PC-9 (cell line): ENCODE measurements at regions not wholly inside any gene's neighbourhood (a gene's known extent, or its start where the extent isn't known, plus 50 kb on each side); places are given as distances from the start of the nearest gene placed in this dataset.

Source experiments
- BruUV-seq: library from RNA; stranded (reverse); fragments of 400-500 nt; replicated peaks from 2 replicates; lab custom pipeline; 2021; lab: Mats Ljungman, UMichigan
- CTCF ChIA-PET: fragments of 300-600 bp; sonication (Branson Sonifier 250); formaldehyde crosslinking; loops from one replicate; lab custom pipeline; 2022; ENCODE audit warnings: antibody characterized with exemption; lab: Charles Lee
- POLR2A ChIA-PET: fragments of 300-600 bp; sonication (Branson Sonifier 250); formaldehyde crosslinking; loops from one replicate; lab custom pipeline; 2022; ENCODE audit warnings: antibody characterized with exemption; ENCODE audit not compliant: unreplicated experiment; lab: Charles Lee
- DNase-seq, 2 experiments: peaks; one replicate each; pipeline versions ENCODE4 v3.0.0 to v3.0.0-alpha.2; 2015 to 2022; ENCODE audit warnings: mixed read lengths in 1 of 2
- H2AFZ ChIP-seq: fragments of 200-600 bp; sonication (generic); 2 replicates; pipeline ENCODE4 v1.8.1; 2017; ENCODE audit warnings: antibody characterized with exemption
- H3F3A ChIP-seq: fragments of 200-600 bp; sonication (generic); 2 replicates; pipeline ENCODE4 v1.8.1; 2017; ENCODE audit warnings: antibody characterized with exemption, mild to moderate bottlenecking, low read depth; ENCODE audit not compliant: insufficient read depth
- H3K27ac ChIP-seq: fragments of 200-600 bp; sonication (generic); 2 replicates; pipeline ENCODE4 v1.6.1; 2016; ENCODE audit warnings: mixed run types
- H3K27me3 ChIP-seq: fragments of 200-600 bp; sonication (generic); 2 replicates; pipeline ENCODE4 v1.6.1; 2016; ENCODE audit warnings: low read depth, mixed run types; ENCODE audit not compliant: insufficient read depth
- H3K36me3 ChIP-seq: fragments of 200-600 bp; sonication (generic); 2 replicates; pipeline ENCODE4 v1.6.1; 2016; ENCODE audit warnings: low read depth, mixed run types
- H3K4me1 ChIP-seq: fragments of 200-600 bp; sonication (generic); replicated peaks from 2 replicates; pipeline ENCODE4 v1.6.1; 2016; ENCODE audit warnings: mixed run types; ENCODE audit not compliant: insufficient read depth
- H3K4me2 ChIP-seq: fragments of 200-600 bp; sonication (generic); 2 replicates; pipeline ENCODE4 v1.6.1; 2017; ENCODE audit warnings: mixed run types
- H3K4me3 ChIP-seq: fragments of 200-600 bp; sonication (generic); 2 replicates; pipeline ENCODE4 v1.6.1; 2016; ENCODE audit warnings: mixed run types
- H3K79me2 ChIP-seq: fragments of 200-600 bp; sonication (generic); 2 replicates; pipeline ENCODE4 v1.6.1; 2017; ENCODE audit warnings: low read depth, mixed run types
- H3K9me2 ChIP-seq: fragments of 200-600 bp; sonication (generic); 2 replicates; pipeline ENCODE4 v1.8.1; 2017; ENCODE audit warnings: mild to moderate bottlenecking; ENCODE audit not compliant: insufficient read depth
- H3K9me3 ChIP-seq: fragments of 200-600 bp; sonication (generic); 2 replicates; pipeline ENCODE4 v1.8.1; 2016; ENCODE audit warnings: low read depth; ENCODE audit not compliant: insufficient read depth
- H4K20me1 ChIP-seq: fragments of 200-600 bp; sonication (generic); 2 replicates; pipeline ENCODE4 v1.8.1; 2017; ENCODE audit not compliant: insufficient read depth
- EZH2 ChIP-seq: fragments of 200-600 bp; sonication (generic); IDR thresholded peaks from 2 replicates; pipeline ENCODE4 v1.8.0; 2017; ENCODE audit warnings: antibody characterized with exemption, low read depth
- intact Hi-C: fragments of 100-400 bp; cut with micrococcal nuclease; formaldehyde crosslinking; loops from one replicate; pipeline ENCODE4 v1.10.0; 2022; ENCODE audit not compliant: unreplicated experiment
- TF ChIP-seq, protein P1 (sequence below): fragments of 200-600 bp; sonication (generic); conservative IDR thresholded peaks from 2 replicates; pipeline ENCODE4 v1.6.1; 2017; ENCODE audit warnings: mixed run types, antibody characterized with exemption, mild to moderate bottlenecking, moderate library complexity

DNA sequence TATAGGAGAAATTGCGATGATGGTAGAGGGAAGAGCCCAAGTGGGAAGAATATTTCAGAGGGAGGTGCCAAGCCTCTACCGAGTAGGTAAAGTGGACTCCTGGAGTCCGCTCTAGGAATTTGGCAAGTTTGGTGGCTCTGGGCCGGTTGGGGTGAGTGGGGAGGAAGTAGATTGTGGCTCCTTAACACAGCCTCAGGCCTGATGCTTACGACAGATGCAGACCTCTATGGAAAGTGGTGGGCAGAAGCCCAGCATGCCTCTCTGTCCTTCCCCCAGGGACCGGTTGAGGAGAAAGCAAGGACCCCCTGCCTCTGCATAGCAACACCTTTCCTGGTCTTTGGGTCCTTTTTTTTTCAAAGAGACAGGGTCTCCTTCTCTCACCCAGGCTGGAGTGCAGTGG lies 55.9 kb upstream of the SIAH1 start:
- Histone ChIP-seq H3K79me2 (no peaks in the 10 kb centered on the region), H3K9me2 (no peaks in the 10 kb centered on the region), H3K4me2 (no peak overlapping the region), H2AFZ (no peak overlapping the region), H3K4me1 (peaks cover 28% of the 10 kb centered on the region), H4K20me1 (no peaks in the 10 kb centered on the region), H3F3A (peaks cover 10% of the 10 kb centered on the region; the same call in 1 of the 2 replicates), H3K36me3 (no peaks in the 10 kb centered on the region), H3K27ac (no peak overlapping the region), H3K27me3 (no peaks in the 10 kb centered on the region), H3K4me3 (no peak overlapping the region), H3K9me3 (no peaks in the 10 kb centered on the region)
- TF ChIP-seq, protein P1, sequence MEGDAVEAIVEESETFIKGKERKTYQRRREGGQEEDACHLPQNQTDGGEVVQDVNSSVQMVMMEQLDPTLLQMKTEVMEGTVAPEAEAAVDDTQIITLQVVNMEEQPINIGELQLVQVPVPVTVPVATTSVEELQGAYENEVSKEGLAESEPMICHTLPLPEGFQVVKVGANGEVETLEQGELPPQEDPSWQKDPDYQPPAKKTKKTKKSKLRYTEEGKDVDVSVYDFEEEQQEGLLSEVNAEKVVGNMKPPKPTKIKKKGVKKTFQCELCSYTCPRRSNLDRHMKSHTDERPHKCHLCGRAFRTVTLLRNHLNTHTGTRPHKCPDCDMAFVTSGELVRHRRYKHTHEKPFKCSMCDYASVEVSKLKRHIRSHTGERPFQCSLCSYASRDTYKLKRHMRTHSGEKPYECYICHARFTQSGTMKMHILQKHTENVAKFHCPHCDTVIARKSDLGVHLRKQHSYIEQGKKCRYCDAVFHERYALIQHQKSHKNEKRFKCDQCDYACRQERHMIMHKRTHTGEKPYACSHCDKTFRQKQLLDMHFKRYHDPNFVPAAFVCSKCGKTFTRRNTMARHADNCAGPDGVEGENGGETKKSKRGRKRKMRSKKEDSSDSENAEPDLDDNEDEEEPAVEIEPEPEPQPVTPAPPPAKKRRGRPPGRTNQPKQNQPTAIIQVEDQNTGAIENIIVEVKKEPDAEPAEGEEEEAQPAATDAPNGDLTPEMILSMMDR, result no peak
- no peak for TF ChIP-seq EZH2
- CTCF ChIA-PET, result interaction anchor here (0.7 kb wide), 1 partner anchor 93 kb away, joined by 3 read pairs; no protein-coding TSS in a partner anchor
- POLR2A ChIA-PET, result no interaction called here
- intact Hi-C loops, result no loop called here
- DNase-seq, result no peak
- no TSS peak for BruUV-seq

DNA sequence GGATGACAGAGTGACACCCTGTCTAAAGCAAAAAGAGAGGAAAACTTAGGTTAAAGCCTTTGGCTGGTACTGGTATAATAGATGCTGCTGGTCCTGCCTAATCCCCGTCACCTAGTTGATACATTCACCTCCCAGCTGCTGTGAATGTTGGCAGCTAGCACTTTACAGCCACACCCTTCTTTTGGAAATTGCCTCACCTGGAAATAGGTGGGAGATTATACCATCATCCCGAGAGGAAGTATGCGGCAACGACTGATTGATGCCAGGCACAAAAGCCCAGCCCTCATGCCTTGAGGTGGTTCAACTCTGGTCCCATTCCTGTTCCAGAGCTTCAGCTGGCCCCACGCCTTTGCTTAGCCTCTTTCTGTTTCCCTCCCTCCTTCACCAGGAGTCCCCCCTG lies 53.2 kb upstream of the SIAH1 start:
- Histone ChIP-seq H3K36me3 (no peaks in the 10 kb centered on the region), H3K4me2 (peak overlapping the region; percentile 52), H3K79me2 (no peaks in the 10 kb centered on the region), H2AFZ (no peak overlapping the region), H3F3A (peaks cover 4% of the 10 kb centered on the region; the same call in 1 of the 2 replicates), H3K9me2 (no peaks in the 10 kb centered on the region), H3K4me1 (peaks cover 10% of the 10 kb centered on the region; the same call in 1 of the 2 replicates), H3K4me3 (no peak overlapping the region), H3K27me3 (no peaks in the 10 kb centered on the region), H4K20me1 (no peaks in the 10 kb centered on the region), H3K27ac (no peak overlapping the region), H3K9me3 (no peaks in the 10 kb centered on the region)
- DNase-seq, result peak in 1 of 2 experiments; percentile 78
- ChIA-PET POLR2A (no interaction called here), CTCF (interaction anchor here (0.7 kb wide), 1 partner anchor 10 kb away, joined by 11 read pairs; no protein-coding TSS in a partner anchor)
- no TSS peak for BruUV-seq
- intact Hi-C loops, result no loop called here
- TF ChIP-seq, protein P1, result no peak
- TF ChIP-seq EZH2, result no peak

DNA sequence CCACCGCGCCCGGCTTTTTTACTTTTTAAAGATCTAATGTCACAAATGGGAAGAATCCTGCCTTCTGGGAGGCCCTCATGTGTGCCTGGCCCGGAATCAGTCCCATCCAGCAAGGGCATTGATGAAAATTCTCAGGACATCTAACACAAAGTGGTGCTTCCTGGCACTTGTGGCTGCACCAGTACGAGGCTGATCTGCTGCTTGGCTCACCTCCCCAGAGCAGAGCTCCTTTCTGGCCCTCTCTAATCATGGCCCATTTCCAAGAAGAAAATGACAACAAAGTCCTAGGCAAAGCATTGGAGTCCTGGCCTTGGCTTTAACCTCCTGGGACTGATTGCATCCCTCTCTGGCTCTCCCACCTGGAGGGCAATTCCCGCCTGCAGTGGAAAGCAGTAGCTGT lies 50.7 kb upstream of the SIAH1 start:
- H3K27ac ChIP-seq, result no peak overlapping the region
- no peak for DNase-seq
- H4K20me1 ChIP-seq, result no peaks in the 10 kb centered on the region
- POLR2A ChIA-PET, result no interaction called here
- TF ChIP-seq, protein P1, result no peak
- no peak for TF ChIP-seq EZH2
- H3K27me3 ChIP-seq, result no peaks in the 10 kb centered on the region
- peaks cover 10% of the 10 kb centered on the region; the same call in 1 of the 2 replicates for H3K4me1 ChIP-seq
- no peaks in the 10 kb centered on the region for H3K9me2 ChIP-seq
- no peak overlapping the region for H3K4me3 ChIP-seq
- CTCF ChIA-PET, result no interaction called here
- no peaks in the 10 kb centered on the region for H3K79me2 ChIP-seq
- no peak overlapping the region for H3K4me2 ChIP-seq
- BruUV-seq, result no TSS peak
- intact Hi-C loops, result no loop called here
- H3F3A ChIP-seq, result peaks cover 4% of the 10 kb centered on the region; the same call in 1 of the 2 replicates
- no peak overlapping the region for H2AFZ ChIP-seq
- no peaks in the 10 kb centered on the region for H3K36me3 ChIP-seq
- H3K9me3 ChIP-seq, result no peaks in the 10 kb centered on the region
